ENCODE measurements at regions not wholly inside any gene's neighbourhood (a gene's known extent, or its start where the extent isn't known, plus 50 kb on each side); places are given as distances from the start of the nearest gene placed in this dataset. TPM values are rescaled to one million over a fixed set of nuclear protein-coding genes. Genes with fewer than 3 reads are reported as not detected.

GRCh38 chr1:37415611-37416244 lies 58.7 kb upstream of the ZC3H12A start:
- no peaks in the 10 kb centered on the region for H3K9me3 ChIP-seq
- no peak overlapping the region for H3K4me3 ChIP-seq
- intact Hi-C loops (cut with DNase I), result no loop called here
- H3K36me3 ChIP-seq, result no peaks in the 10 kb centered on the region
- no peak for TF ChIP-seq POLR2A (IDR thresholded peaks at IDR 0.05)
- TF ChIP-seq CTCF (IDR thresholded peaks at IDR 0.05), result no peak
- no peak for TF ChIP-seq EP300 (IDR thresholded peaks at IDR 0.05)
- no peaks in the 10 kb centered on the region for H3K4me1 ChIP-seq (ENCODE audit: insufficient read depth)
- DNase-seq, result no peak
- no peak overlapping the region for H3K27ac ChIP-seq
- no peaks in the 10 kb centered on the region for H3K27me3 ChIP-seq
- 82 to 89% (median 87%) methylated on average over 13 of the region's 13 CpGs for WGBS, 3 donors

GRCh38 chr1:37420456-37420855 lies 53.9 kb upstream of the ZC3H12A start:
- H3K27me3 ChIP-seq, result no peaks in the 10 kb centered on the region
- WGBS, 3 donors, result 26 to 42% (median 35%) methylated on average over 1 of the region's 1 CpG

GRCh38 chr1:37423810-37424209 lies 50.6 kb upstream of the ZC3H12A start:
- TF ChIP-seq CTCF (IDR thresholded peaks at IDR 0.05) (no peak), POLR2A (IDR thresholded peaks at IDR 0.05) (no peak), EP300 (IDR thresholded peaks at IDR 0.05) (no peak)
- Histone ChIP-seq H3K36me3 (no peaks in the 10 kb centered on the region), H3K4me1 (ENCODE audit: insufficient read depth) (no peaks in the 10 kb centered on the region), H3K27me3 (no peaks in the 10 kb centered on the region), H3K27ac (no peak overlapping the region), H3K4me3 (no peak overlapping the region), H3K9me3 (no peaks in the 10 kb centered on the region)
- intact Hi-C loops (cut with DNase I), result no loop called here
- 76 to 86% (median 81%) methylated on average over 9 of the region's 9 CpGs for WGBS, 3 donors
- no peak for DNase-seq

More at GRCh38 chr1:37420456-37420855, 53.9 kb upstream of the ZC3H12A start:
- Histone ChIP-seq H3K36me3 (no peaks in the 10 kb centered on the region), H3K27ac (no peak overlapping the region), H3K9me3 (no peaks in the 10 kb centered on the region), H3K4me1 (ENCODE audit: insufficient read depth) (no peaks in the 10 kb centered on the region), H3K4me3 (no peak overlapping the region)
- DNase-seq, result no peak
- TF ChIP-seq POLR2A (IDR thresholded peaks at IDR 0.05), result no peak
- TF ChIP-seq CTCF (IDR thresholded peaks at IDR 0.05), result no peak
- TF ChIP-seq EP300 (IDR thresholded peaks at IDR 0.05), result no peak
- intact Hi-C loops (cut with DNase I), result no loop called here

GRCh38 chr1:37424523-37424922 lies 49.9 kb upstream of the ZC3H12A start:
- Histone ChIP-seq H3K36me3 (no peaks in the 10 kb centered on the region), H3K4me3 (no peak overlapping the region), H3K4me1 (ENCODE audit: insufficient read depth) (no peaks in the 10 kb centered on the region), H3K9me3 (no peaks in the 10 kb centered on the region), H3K27me3 (no peaks in the 10 kb centered on the region), H3K27ac (no peak overlapping the region)
- TF ChIP-seq POLR2A (IDR thresholded peaks at IDR 0.05) (no peak), CTCF (IDR thresholded peaks at IDR 0.05) (no peak), EP300 (IDR thresholded peaks at IDR 0.05) (no peak)
- DNase-seq, result no peak
- intact Hi-C loops (cut with DNase I), result no loop called here
- WGBS, 3 donors, result 15 to 29% (median 29%) methylated on average over 1 of the region's 1 CpG

Small RNA genes lying in the stretch of these regions (microRNA-seq; reads per million reads assigned to microRNA genes)
- 0 reads per million in 3 donors for gene MIR4255

Small RNA genes lying in the stretch of these regions (small RNA-seq; reads per million reads assigned to genes)
- not detected for gene MIR4255
- not detected for gene RNA5SP43
- gene RNU6-636P, result not detected
- gene RPS29P6, result not detected
